Mesothelial cell of epicardium (in vitro differentiated cells): ENCODE measurements at regions not wholly inside any gene's neighbourhood (a gene's known extent, or its start where the extent isn't known, plus 50 kb on each side); places are given as distances from the start of the nearest gene placed in this dataset.

Experiments
- DNase-seq, 2 experiments: peaks; one replicate each; pipeline ENCODE4 v3.0.0; 2021; ENCODE audit warnings: low spot score in 2 of 2; ENCODE audit not compliant: unreplicated experiment in 2 of 2
- H3K27ac Mint-ChIP-seq: 2 replicates; pipeline ENCODE4 v1.8.0; 2021; ENCODE audit warnings: mixed read lengths
- H3K27me3 Mint-ChIP-seq: 2 replicates; pipeline ENCODE4 v1.8.0; 2021; ENCODE audit warnings: low read depth, mixed read lengths
- H3K36me3 Mint-ChIP-seq: 2 replicates; pipeline ENCODE4 v1.8.0; 2021; ENCODE audit warnings: mixed read lengths
- H3K4me1 Mint-ChIP-seq: 2 replicates; pipeline ENCODE4 v1.8.0; 2021; ENCODE audit warnings: mixed read lengths
- H3K4me3 Mint-ChIP-seq: 2 replicates; pipeline ENCODE4 v1.8.0; 2021; ENCODE audit warnings: mild to moderate bottlenecking, moderate library complexity, mixed read lengths
- H3K9me3 Mint-ChIP-seq: 2 replicates; pipeline ENCODE4 v1.8.0; 2021; ENCODE audit warnings: mixed read lengths
- TF ChIP-seq, protein P1 (sequence below): fragments of 200-600 bp; sonication (generic); IDR thresholded peaks from one replicate; pipeline ENCODE4 v1.5.0; 2021; ENCODE audit warnings: antibody characterized with exemption; ENCODE audit not compliant: unreplicated experiment

DNA sequence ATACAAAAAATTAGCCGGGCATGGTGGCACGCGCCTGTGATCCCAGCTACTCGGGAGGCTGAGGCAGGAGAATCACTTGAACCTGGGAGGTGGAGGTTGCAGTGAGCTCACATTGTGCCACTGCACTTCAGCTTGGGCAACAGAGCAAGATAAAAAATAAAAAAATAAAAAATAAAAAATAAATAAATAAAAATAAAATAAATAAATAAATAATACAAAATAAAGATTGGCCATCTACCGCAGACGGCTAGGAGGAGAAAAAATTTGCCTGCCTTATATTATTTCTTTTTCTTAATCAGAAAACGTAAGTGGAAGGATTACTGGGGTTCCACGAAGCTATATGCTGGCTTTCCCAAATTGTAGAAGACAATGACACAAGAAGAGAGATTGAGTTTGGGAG is 229.7 kb downstream of the EPHA4 start:
- Mint-ChIP-seq H3K4me1 (peaks cover 6% of the 10 kb centered on the region), H3K36me3 (no peaks in the 10 kb centered on the region), H3K27me3 (peaks cover 3% of the 10 kb centered on the region), H3K4me3 (no peak overlapping the region), H3K9me3 (peaks cover 3% of the 10 kb centered on the region), H3K27ac (no peak overlapping the region)
- TF ChIP-seq, protein P1, sequence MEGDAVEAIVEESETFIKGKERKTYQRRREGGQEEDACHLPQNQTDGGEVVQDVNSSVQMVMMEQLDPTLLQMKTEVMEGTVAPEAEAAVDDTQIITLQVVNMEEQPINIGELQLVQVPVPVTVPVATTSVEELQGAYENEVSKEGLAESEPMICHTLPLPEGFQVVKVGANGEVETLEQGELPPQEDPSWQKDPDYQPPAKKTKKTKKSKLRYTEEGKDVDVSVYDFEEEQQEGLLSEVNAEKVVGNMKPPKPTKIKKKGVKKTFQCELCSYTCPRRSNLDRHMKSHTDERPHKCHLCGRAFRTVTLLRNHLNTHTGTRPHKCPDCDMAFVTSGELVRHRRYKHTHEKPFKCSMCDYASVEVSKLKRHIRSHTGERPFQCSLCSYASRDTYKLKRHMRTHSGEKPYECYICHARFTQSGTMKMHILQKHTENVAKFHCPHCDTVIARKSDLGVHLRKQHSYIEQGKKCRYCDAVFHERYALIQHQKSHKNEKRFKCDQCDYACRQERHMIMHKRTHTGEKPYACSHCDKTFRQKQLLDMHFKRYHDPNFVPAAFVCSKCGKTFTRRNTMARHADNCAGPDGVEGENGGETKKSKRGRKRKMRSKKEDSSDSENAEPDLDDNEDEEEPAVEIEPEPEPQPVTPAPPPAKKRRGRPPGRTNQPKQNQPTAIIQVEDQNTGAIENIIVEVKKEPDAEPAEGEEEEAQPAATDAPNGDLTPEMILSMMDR: no peak
- DNase-seq: no peak

DNA sequence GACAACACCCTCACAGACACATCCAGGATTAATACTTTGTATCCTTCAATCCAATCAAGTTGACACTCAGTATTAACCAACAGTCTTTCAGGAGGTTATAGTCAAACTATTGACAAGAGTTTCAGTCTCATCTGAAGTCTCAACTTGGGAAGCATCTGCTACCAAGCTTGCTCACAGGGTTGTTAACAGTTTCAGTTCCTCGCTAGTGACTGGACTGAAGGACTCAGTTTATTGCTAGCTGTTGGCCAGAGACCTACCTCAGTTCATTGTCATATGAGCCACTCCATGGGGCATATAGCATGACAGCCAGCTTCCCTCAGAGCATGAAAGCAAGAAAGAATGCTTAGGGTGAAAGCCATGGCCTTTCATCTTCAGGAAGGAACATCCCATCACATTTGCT is 228.6 kb downstream of the EPHA4 start:
- no peak overlapping the region for H3K27ac Mint-ChIP-seq
- H3K9me3 Mint-ChIP-seq: peaks cover 3% of the 10 kb centered on the region
- no peak for DNase-seq
- peaks cover 6% of the 10 kb centered on the region for H3K4me1 Mint-ChIP-seq
- TF ChIP-seq, protein P1: no peak
- H3K36me3 Mint-ChIP-seq: no peaks in the 10 kb centered on the region
- H3K27me3 Mint-ChIP-seq: peaks cover 3% of the 10 kb centered on the region
- H3K4me3 Mint-ChIP-seq: no peak overlapping the region

DNA sequence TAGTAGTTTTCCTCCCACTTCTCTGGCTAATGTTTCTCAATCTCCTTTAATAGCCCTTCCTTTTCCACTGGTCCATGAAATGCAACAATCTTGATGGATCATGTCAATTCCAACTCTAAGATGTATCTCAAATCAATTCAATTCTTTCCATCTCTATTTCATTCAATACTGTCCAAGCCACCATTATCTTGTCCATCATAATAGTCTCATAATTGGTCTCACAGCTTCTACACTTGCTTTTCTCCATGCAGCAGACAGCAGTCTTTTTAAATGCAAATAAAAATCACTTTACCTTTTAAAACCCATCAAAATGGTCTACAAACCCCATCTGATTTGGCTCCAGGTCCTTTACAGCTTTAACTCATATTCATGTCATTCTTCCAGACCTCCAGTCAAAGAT is 226.6 kb downstream of the EPHA4 start:
- H3K9me3 Mint-ChIP-seq: peaks cover 3% of the 10 kb centered on the region
- H3K36me3 Mint-ChIP-seq: no peaks in the 10 kb centered on the region
- TF ChIP-seq, protein P1: no peak
- DNase-seq: no peak
- no peak overlapping the region for H3K27ac Mint-ChIP-seq
- peaks cover 4% of the 10 kb centered on the region for H3K27me3 Mint-ChIP-seq
- H3K4me1 Mint-ChIP-seq: peaks cover 6% of the 10 kb centered on the region
- H3K4me3 Mint-ChIP-seq: no peak overlapping the region

DNA sequence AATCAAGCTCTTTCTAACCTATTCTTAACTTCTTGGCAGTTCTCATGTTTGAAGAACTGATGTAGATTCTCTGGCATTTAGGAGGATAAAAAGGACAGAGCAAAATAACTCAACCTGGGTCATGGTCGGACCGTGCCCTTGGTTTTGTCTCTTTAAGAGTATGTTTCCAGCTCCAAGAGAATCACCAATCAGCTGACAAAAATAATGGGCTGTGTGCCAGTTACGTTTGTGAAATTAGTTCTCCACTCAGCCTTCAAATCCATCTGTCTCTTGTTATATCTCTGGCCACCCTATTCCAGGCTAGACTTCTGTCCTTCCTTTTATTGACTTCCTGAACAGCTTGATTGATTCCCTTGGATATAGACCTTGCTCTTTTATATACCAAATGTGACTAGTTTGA is 225.7 kb downstream of the EPHA4 start:
- Mint-ChIP-seq H3K36me3 (no peaks in the 10 kb centered on the region), H3K4me3 (no peak overlapping the region), H3K27me3 (peaks cover 4% of the 10 kb centered on the region), H3K4me1 (peaks cover 6% of the 10 kb centered on the region), H3K9me3 (peaks cover 3% of the 10 kb centered on the region), H3K27ac (no peak overlapping the region)
- no peak for DNase-seq
- TF ChIP-seq, protein P1: no peak

DNA sequence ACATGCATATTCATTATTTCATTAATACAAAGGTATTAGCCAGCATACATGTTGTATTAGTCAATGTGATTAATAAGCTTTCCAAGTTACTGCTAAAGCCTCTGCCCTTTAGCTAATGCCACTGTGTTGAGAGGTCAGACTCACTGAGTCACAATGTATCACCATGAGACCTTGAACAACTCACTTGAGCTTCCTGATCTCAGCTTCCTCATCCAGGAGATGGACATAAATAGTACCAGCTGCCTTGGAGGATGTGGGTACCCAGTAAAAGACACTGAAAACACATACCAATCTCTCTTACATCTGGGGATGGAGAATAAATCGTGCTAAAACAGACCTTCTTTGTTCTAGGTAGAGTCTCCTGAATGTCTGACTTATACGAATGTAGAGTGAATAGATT is 224.6 kb downstream of the EPHA4 start:
- DNase-seq: no peak
- Mint-ChIP-seq H3K4me3 (no peak overlapping the region), H3K9me3 (peaks cover 3% of the 10 kb centered on the region), H3K27ac (no peak overlapping the region), H3K4me1 (peaks cover 6% of the 10 kb centered on the region), H3K36me3 (no peaks in the 10 kb centered on the region), H3K27me3 (peaks cover 4% of the 10 kb centered on the region)
- TF ChIP-seq, protein P1: no peak

DNA sequence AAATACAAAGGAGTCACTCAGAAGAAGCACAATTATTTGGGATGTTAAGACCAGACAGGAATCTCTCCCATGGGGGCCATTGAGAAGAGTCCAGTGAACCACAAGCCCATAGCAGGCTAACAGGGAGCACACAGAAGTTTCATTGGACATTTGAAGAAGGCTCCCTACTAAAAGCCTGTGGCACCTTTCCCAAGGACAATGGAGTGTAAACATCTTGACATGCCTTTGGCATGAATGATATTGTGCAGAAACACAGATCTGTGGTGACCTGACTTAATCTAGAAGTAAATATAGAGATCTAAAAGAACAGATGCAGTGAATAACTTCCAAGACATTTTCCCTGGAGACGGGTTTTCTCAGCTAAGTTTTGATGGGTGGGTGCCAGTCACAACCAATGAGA is 221.5 kb downstream of the EPHA4 start:
- Mint-ChIP-seq H3K36me3 (no peaks in the 10 kb centered on the region), H3K27me3 (peaks cover 1% of the 10 kb centered on the region), H3K27ac (no peak overlapping the region), H3K9me3 (no peaks in the 10 kb centered on the region), H3K4me1 (peaks cover 30% of the 10 kb centered on the region), H3K4me3 (no peak overlapping the region)
- DNase-seq: no peak
- TF ChIP-seq, protein P1: no peak
